Cardiac muscle cell (in vitro differentiated cells and primary cell): ENCODE measurements at regions not wholly inside any gene's neighbourhood (a gene's known extent, or its start where the extent isn't known, plus 50 kb on each side); places are given as distances from the start of the nearest gene placed in this dataset.

Experiments
- DNase-seq, 2 donors: peaks; one replicate each; pipeline versions ENCODE4 v3.0.0 to v3.0.0-alpha.2; 2010 to 2017; ENCODE audit warnings: low read depth in 1 of 2, low spot score in 1 of 2
- H3K27ac ChIP-seq: fragments of 200-600 bp; sonication (generic); 2 replicates; pipeline ENCODE4 v1.5.1; 2016
- H3K27me3 ChIP-seq: fragments of 200-600 bp; sonication (generic); 2 replicates; pipeline ENCODE4 v1.6.0; 2016; ENCODE audit warnings: control low read depth
- H3K36me3 ChIP-seq: fragments of 200-600 bp; sonication (generic); 2 replicates; pipeline ENCODE4 v1.5.1; 2016; ENCODE audit warnings: control low read depth
- H3K4me1 ChIP-seq: fragments of 200-600 bp; sonication (generic); 2 replicates; pipeline ENCODE4 v1.8.1; 2017; ENCODE audit warnings: low read depth, mild to moderate bottlenecking, mixed run types
- H3K4me3 ChIP-seq: fragments of 200-600 bp; sonication (generic); 2 replicates; pipeline ENCODE4 v1.5.1; 2016; ENCODE audit warnings: mild to moderate bottlenecking
- H3K9me3 ChIP-seq: fragments of 200-600 bp; sonication (generic); 2 replicates; pipeline ENCODE4 v1.5.1; 2017; ENCODE audit warnings: low read depth, mild to moderate bottlenecking, control low read depth
- CTCF ChIP-seq: IDR thresholded peaks from 2 replicates; pipeline ENCODE4 v1.5.1; 2012; ENCODE audit warnings: low read depth, mild to moderate bottlenecking, low read length

DNA sequence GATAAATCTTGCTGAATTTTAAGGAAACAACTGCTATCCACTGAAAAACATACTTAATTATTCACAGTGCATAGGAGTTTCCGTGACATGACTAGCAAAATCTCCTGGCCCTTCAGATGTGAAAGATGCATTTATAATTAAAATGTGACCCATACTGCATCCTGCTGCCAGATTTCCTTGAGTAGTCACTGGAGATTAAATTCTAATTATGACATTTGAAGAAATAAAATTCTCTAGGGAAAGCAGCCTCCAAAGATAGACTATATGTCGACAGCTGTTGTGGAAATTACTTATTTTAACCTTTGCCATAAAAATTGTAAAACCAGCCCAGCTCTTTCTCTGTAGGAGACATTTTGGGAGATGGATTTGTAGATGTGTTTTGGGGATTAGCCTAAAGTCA lies 193.6 kb upstream of the SMC2 start:
- TF ChIP-seq CTCF, result no peak
- Histone ChIP-seq H3K27ac (no peak overlapping the region), H3K4me1 (no peaks in the 10 kb centered on the region), H3K4me3 (no peak overlapping the region), H3K27me3 (no peaks in the 10 kb centered on the region), H3K36me3 (no peaks in the 10 kb centered on the region), H3K9me3 (no peaks in the 10 kb centered on the region)
- no peak for DNase-seq

- Histone ChIP-seq H3K27ac (no peak overlapping the region), H3K9me3 (no peaks in the 10 kb centered on the region), H3K4me1 (no peaks in the 10 kb centered on the region), H3K36me3 (no peaks in the 10 kb centered on the region), H3K27me3 (no peaks in the 10 kb centered on the region), H3K4me3 (no peak overlapping the region)
- DNase-seq, result no peak
- TF ChIP-seq CTCF, result no peak
Measured at GRCh38 chr9:103902263-103902662, 191.8 kb upstream of the SMC2 start.

DNA sequence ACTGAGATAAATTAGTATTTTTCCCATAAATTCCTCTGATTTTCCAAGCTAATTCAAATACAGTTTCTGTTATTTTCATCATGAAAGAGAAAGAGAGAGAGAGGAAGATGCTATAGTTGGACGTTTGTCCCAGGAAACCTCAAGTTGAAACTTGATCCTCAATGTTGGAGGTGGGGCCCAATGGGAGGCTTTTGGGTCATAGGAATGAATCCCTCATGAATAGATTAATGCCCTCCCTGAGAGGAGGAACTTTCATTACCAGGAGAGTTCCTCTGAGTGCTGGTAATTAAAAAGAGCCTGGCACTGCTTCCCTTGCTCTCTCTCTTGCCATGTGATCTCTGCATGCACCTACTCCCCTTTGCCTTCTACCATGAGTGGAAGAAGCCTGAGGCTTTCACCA lies 189.9 kb upstream of the SMC2 start:
- Histone ChIP-seq H3K4me3 (no peak overlapping the region), H3K27ac (no peak overlapping the region), H3K27me3 (no peaks in the 10 kb centered on the region), H3K9me3 (no peaks in the 10 kb centered on the region), H3K36me3 (no peaks in the 10 kb centered on the region), H3K4me1 (no peaks in the 10 kb centered on the region)
- DNase-seq, result no peak
- no peak for TF ChIP-seq CTCF

DNA sequence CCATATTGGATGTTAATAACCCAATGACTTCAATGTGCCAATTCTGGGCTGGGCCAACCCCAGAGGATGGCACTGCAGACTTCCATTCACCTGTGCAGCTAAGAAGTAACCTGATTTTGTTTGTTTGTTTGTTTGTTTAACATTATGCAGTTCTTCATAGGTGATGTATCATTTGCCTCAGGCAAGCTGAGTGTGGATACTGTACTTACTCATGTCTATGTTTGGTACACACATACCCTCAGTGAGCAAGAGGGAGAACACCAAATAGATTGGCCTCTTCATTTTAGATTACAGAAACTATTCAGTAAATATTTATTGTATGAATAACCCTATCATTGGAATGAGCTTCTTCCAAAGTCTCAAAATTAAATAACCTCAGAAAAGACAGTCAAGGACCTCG lies 180.2 kb upstream of the SMC2 start:
- DNase-seq, result no peak
- Histone ChIP-seq H3K4me3 (no peak overlapping the region), H3K27ac (no peak overlapping the region), H3K27me3 (no peaks in the 10 kb centered on the region), H3K4me1 (no peaks in the 10 kb centered on the region), H3K9me3 (no peaks in the 10 kb centered on the region), H3K36me3 (no peaks in the 10 kb centered on the region)
- TF ChIP-seq CTCF, result no peak

DNA sequence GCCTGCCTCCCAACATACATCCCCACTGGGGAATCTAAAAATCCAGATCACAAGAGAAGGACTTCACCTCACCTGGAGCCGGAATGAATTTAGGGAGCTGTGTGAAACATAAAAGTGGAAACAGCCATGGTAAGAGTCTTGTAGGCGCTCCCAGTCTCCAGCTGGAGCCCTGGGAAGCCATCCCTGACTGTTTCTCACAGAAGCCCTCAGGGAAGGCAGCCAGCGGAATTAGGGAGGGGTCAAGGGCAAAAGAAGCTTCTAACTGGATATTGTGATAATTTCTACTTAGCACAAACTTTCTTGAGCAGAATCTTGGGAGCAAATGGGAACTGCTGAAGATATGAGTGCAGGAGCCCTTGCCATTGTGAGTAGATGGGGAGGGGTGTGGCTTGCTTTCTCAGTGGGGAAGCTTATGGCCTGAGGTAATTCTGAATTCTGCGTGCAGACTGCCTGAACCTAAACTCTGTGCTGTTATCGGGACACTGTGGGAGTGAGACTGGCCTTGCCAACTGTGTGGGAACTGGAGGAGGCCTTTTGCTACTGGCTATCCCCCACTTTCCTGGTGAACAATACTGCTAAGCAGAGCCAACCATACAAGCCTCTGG lies 174.4 kb upstream of the SMC2 start:
- DNase-seq, result no peak
- no peak for TF ChIP-seq CTCF
- H3K4me3 ChIP-seq, result no peak overlapping the region
- H3K36me3 ChIP-seq, result no peaks in the 10 kb centered on the region
- no peaks in the 10 kb centered on the region for H3K9me3 ChIP-seq
- no peaks in the 10 kb centered on the region for H3K27me3 ChIP-seq
- H3K4me1 ChIP-seq, result no peaks in the 10 kb centered on the region
- H3K27ac ChIP-seq, result no peak overlapping the region

GRCh38 chr9:103928442-103928841 lies 165.7 kb upstream of the SMC2 start:
- no peak for TF ChIP-seq CTCF
- H3K4me1 ChIP-seq, result no peaks in the 10 kb centered on the region
- peak in 1 of 2 donors; percentile 3 for DNase-seq
- no peak overlapping the region for H3K4me3 ChIP-seq
- H3K27me3 ChIP-seq, result no peaks in the 10 kb centered on the region
- H3K9me3 ChIP-seq, result no peaks in the 10 kb centered on the region
- H3K36me3 ChIP-seq, result no peaks in the 10 kb centered on the region
- H3K27ac ChIP-seq, result no peak overlapping the region
